HEK293T (cell line): ENCODE measurements at regions not wholly inside any gene's neighbourhood (a gene's known extent, or its start where the extent isn't known, plus 50 kb on each side); places are given as distances from the start of the nearest gene placed in this dataset.

ENCODE experiments used
- BHLHE40 ChIP-seq: fragments of 450-650 bp; IDR thresholded peaks from 2 replicates; pipeline ENCODE4 v1.6.1; 2016; ENCODE audit warnings: mild to moderate bottlenecking, moderate library complexity, borderline replicate concordance
- LEF1 ChIP-seq: fragments of 450-650 bp; IDR thresholded peaks from 2 replicates; pipeline ENCODE4 v1.6.1; 2017; ENCODE audit warnings: mild to moderate bottlenecking, borderline replicate concordance
- TARDBP ChIP-seq: fragments of 450-650 bp; IDR thresholded peaks from 2 replicates; pipeline ENCODE4 v1.6.1; 2016
- ZNF384 ChIP-seq: fragments of 450-650 bp; IDR thresholded peaks from 2 replicates; pipeline ENCODE4 v1.6.1; 2016

DNA sequence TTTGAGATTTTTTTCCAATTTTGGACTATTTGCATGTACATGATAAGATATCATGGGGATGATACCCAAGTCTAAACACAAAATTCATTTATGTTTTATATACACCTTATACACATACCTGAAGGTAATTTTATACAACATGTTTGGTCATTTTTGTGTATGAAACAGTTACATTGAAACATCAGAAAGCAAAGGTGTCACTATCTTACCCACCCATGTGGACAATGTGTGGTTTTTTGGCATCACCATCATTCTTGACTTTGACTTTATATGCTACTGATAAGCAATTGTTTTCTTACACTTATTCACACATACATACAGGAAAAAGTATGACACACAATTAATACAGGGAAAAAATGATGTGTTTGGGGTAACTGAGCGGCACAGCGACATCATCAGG, 51.0 kb upstream of the ACVR1 start:
- TF ChIP-seq BHLHE40 (no peak), ZNF384 (no peak), LEF1 (no peak), TARDBP (no peak)
